Common myeloid progenitor, CD34-positive (primary cell): ENCODE measurements at regions not wholly inside any gene's neighbourhood (a gene's known extent, or its start where the extent isn't known, plus 50 kb on each side); places are given as distances from the start of the nearest gene placed in this dataset.

Source experiments
- CTCF ChIA-PET: fragments of 350-600 bp; sonication (Branson Sonifier 250); formaldehyde crosslinking; loops from one replicate; lab custom pipeline; 2021; ENCODE audit warnings: antibody characterized with exemption; lab: Charles Lee
- POLR2A ChIA-PET: fragments of 350-600 bp; sonication (Branson Sonifier 250); formaldehyde crosslinking; loops from one replicate; lab custom pipeline; 2021; ENCODE audit warnings: antibody characterized with exemption; lab: Charles Lee
- DNase-seq, 3 donors: peaks; one replicate each; pipeline versions ENCODE4 v3.0.0 to v3.0.0-alpha.2; 2013
- H3K27ac ChIP-seq, 2 experiments: 1 replicate in 1 of 2; 2 replicates in 1 of 2; pipeline ENCODE4 v1.7.0; 2013; ENCODE audit warnings: inconsistent platforms in 2 of 2, low read length in 2 of 2, mild to moderate bottlenecking in 2 of 2, low read depth in 1 of 2, moderate library complexity in 1 of 2; ENCODE audit not compliant: severe bottlenecking in 2 of 2, insufficient read depth in 1 of 2, poor library complexity in 1 of 2
- H3K27me3 ChIP-seq, 5 experiments: replicated peaks in 2 of 5; 1 replicate in 3 of 5; 2 replicates in 2 of 5; pipeline versions ENCODE4 v1.6.1 to v1.7.0; 2013; ENCODE audit warnings: low read length in 4 of 5, mild to moderate bottlenecking in 2 of 5, moderate library complexity in 2 of 5, inconsistent platforms in 1 of 5; ENCODE audit not compliant: insufficient read depth in 5 of 5, control insufficient read depth in 4 of 5
- H3K36me3 ChIP-seq, 4 experiments: 1 replicate in 2 of 4; 2 replicates in 2 of 4; pipeline versions ENCODE4 v1.6.1 to v1.7.0; 2013; ENCODE audit warnings: low read length in 3 of 4, control low read depth in 1 of 4, mild to moderate bottlenecking in 1 of 4; ENCODE audit not compliant: control insufficient read depth in 4 of 4, insufficient read depth in 4 of 4
- H3K4me1 ChIP-seq, 4 experiments: 1 replicate in 3 of 4; 2 replicates in 1 of 4; pipeline versions ENCODE4 v1.6.1 to v1.7.1; 2013; ENCODE audit warnings: low read length in 3 of 4, mild to moderate bottlenecking in 3 of 4, control low read depth in 1 of 4, inconsistent platforms in 1 of 4, moderate library complexity in 1 of 4; ENCODE audit not compliant: control insufficient read depth in 4 of 4, insufficient read depth in 4 of 4; ENCODE audit errors: control extremely low read depth in 1 of 4
- H3K4me3 ChIP-seq, 7 experiments: 1 replicate in 4 of 7; 2 replicates in 3 of 7; pipeline versions ENCODE4 v1.5.1 to v1.7.0; 2013; ENCODE audit warnings: mild to moderate bottlenecking in 7 of 7, low read length in 6 of 7, moderate library complexity in 6 of 7, inconsistent platforms in 2 of 7, low read depth in 2 of 7, control low read depth in 1 of 7; ENCODE audit not compliant: insufficient read depth in 4 of 7, control insufficient read depth in 1 of 7; ENCODE audit errors: extremely low read depth in 1 of 7
- H3K9me3 ChIP-seq, 5 experiments: 1 replicate in 4 of 5; 2 replicates in 1 of 5; pipeline versions ENCODE4 v1.6.1 to v1.7.1; 2013; ENCODE audit warnings: low read length in 4 of 5, mild to moderate bottlenecking in 2 of 5, inconsistent platforms in 1 of 5, low read depth in 1 of 5, moderate library complexity in 1 of 5; ENCODE audit not compliant: control insufficient read depth in 4 of 5, insufficient read depth in 2 of 5; ENCODE audit errors: control extremely low read depth in 1 of 5
- WGBS: methylation state at CpG from one replicate; pipeline ENCODE4 v1.1.5; 2013; ENCODE audit not compliant: insufficient coverage; 5-methylcytosine and 5-hydroxymethylcytosine counted together

DNA sequence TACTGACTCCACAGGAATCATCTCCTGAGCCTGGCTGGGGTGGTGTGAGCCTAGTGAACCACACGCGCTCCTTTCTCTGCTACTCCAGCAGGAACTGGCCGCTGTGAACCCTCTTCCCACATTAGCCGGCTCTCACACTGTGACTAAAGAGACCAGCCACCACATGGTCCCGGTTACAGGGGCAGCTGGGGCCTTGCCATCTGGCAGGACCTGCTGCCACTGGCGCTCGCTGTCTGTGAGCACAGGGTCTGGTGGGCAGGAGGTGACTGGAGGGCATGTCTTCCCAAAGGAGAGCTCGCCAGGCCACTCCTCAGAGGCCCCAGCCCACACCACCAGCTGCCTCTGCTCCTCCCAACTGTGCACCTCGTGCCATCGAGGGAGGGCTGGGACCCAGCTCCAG, 99.3 kb downstream of the SINHCAF start:
- DNase-seq: no peak
- ChIA-PET CTCF (interaction anchor here (1.4 to 1.5 kb wide), 2 partner anchors 11 to 13 kb away, joined by 5 to 6 read pairs; no protein-coding TSS in a partner anchor), POLR2A (no interaction called here)
- Histone ChIP-seq H3K4me1 (peaks cover 0 to 9% (median 2%) of the 10 kb centered on the region in 4 experiments), H3K9me3 (peaks cover 0 to 5% (median 4%) of the 10 kb centered on the region in 5 experiments), H3K27me3 (no peaks in the 10 kb centered on the region), H3K36me3 (no peaks in the 10 kb centered on the region), H3K4me3 (no peak overlapping the region), H3K27ac (no peak overlapping the region)
- 100% methylated on average over 9 of the region's 10 CpGs for WGBS

DNA sequence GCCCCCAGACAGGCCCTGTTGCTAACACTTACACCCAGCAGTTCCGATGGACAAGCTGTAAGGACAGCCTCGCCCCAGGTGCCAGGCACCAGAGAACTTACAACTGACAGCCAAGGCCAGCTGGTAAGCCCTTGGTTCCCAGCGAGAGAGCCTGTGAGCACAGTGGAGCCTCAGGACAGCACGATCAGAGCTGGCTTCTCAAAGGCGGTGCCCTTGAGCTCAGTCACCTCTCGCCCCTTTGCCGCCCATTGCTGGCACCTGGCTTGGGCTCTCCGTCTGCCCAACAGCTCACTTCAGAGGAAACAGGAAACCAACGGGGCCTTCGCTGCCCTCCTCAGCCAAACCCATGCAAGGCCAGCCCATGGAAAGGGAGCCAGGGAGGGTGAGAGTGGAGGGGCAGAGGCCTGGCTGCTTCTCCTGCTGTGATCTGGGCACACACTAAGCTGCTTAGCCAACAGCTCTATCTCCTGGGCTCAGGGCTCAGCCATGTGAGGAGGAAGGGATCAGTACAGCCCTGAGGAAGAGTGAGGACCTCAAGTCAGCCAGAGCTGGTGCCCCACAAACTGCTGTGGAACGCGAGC, 98.5 kb downstream of the SINHCAF start:
- ChIA-PET POLR2A (no interaction called here), CTCF (interaction anchor here (0.6 to 1.5 kb wide), 4 partner anchors 10 to 110 kb away, joined by 3 to 6 read pairs (median 4); no protein-coding TSS in a partner anchor)
- DNase-seq: no peak

DNA sequence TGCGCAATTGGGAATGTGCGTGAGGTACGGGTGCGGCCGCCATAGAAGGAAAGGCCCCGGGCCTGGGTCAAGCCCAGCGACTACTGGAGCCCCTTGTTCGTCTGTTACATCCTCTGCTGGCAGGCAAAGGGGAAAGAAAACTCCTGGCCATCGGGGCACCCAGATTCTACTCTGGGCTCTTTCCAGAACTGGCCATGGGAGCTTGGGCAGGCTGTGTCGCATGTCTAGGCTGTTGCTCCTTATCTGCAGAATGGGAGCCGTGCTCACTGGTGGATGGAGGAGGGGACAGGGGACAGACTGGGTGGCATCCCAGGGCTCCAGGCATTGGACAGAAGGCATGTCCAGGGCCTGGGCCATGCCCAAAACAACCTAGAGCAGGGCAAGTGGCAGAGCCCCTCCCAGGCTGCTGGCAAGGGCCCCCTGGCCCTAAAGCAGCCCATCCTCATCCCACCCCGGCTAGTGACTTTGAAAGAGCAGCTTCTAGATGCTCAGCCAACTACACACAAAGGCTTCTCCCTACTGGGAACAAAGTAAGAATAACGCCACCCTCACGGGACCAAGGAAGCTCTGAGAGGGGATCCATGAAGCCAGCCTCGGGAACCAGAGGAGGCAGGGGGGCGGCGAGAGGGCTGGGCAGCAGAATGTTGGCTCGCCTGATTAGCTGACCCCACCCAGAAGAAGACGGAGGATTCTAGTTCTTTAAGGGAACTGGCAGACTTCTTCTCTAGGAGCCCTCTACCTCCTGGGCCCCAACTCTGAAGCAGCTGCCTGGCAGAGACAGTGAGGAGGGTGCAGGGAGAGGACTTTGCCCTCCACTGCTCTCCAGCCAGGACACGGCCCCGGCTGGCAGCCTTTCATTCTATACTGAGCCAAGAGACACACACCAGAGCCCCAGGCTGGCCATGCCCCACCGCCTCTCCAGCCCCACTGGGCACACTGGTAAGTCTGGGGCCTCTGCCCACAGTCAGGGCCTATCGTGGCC, 96.8 kb downstream of the SINHCAF start:
- POLR2A ChIA-PET: interaction anchor here (0.6 kb wide), 1 partner anchor 1475 kb away, joined by 3 read pairs; no protein-coding TSS in a partner anchor
- H3K27ac ChIP-seq: no peak overlapping the region
- H3K4me1 ChIP-seq: peaks cover 0 to 5% (median 2%) of the 10 kb centered on the region in 4 experiments
- H3K27me3 ChIP-seq: no peaks in the 10 kb centered on the region
- no peaks in the 10 kb centered on the region for H3K36me3 ChIP-seq
- no peak overlapping the region for H3K4me3 ChIP-seq
- DNase-seq: no peak
- CTCF ChIA-PET: interaction anchor here (0.9 to 1.7 kb wide), 2 partner anchors 10 to 22 kb away, joined by 4 read pairs; no protein-coding TSS in a partner anchor
- WGBS: 97% methylated on average over 20 of the region's 23 CpGs
- peaks cover 0 to 11% (median 5%) of the 10 kb centered on the region in 5 experiments for H3K9me3 ChIP-seq

More for the DNA sequence above, 98.5 kb downstream of the SINHCAF start:
- Histone ChIP-seq H3K27me3 (no peaks in the 10 kb centered on the region), H3K9me3 (peaks cover 0 to 11% (median 5%) of the 10 kb centered on the region in 5 experiments), H3K4me1 (peaks cover 0 to 6% (median 2%) of the 10 kb centered on the region in 4 experiments), H3K36me3 (no peaks in the 10 kb centered on the region), H3K27ac (no peak overlapping the region), H3K4me3 (no peak overlapping the region)
- WGBS: 79% methylated on average over 7 of the region's 12 CpGs

DNA sequence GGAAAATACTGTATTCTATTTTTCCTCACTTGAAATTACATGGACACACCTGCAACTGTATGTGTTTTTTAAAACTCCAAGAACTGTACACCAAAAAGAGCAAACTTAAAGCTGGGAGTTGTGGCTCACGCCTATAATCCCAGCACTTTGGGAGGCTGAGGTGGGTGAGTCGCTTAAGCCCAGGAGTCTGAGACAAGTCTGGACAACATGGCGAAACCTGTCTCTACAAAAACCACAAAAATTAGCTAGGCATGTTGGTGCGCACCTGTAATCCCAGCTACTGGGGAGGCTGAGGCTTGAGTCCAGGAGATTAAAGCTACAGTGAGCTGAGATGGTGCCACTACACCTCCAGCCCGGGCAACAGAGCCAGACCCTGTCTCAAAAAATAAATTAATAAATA, 95.9 kb downstream of the SINHCAF start:
- POLR2A ChIA-PET: no interaction called here
- CTCF ChIA-PET: interaction anchor here (0.9 to 1.9 kb wide), 4 partner anchors 9 to 21 kb away, joined by 4 to 5 read pairs (median 4); no protein-coding TSS in a partner anchor
- DNase-seq: no peak
- Histone ChIP-seq H3K27ac (no peak overlapping the region), H3K27me3 (no peaks in the 10 kb centered on the region), H3K9me3 (peaks cover 0 to 11% (median 5%) of the 10 kb centered on the region in 5 experiments), H3K36me3 (no peaks in the 10 kb centered on the region), H3K4me3 (no peak overlapping the region), H3K4me1 (peaks cover 0 to 5% (median 2%) of the 10 kb centered on the region in 4 experiments)
- 94% methylated on average over 4 of the region's 5 CpGs for WGBS
